HTR-8/SVneo (cell line): ENCODE measurements at regions not wholly inside any gene's neighbourhood (a gene's known extent, or its start where the extent isn't known, plus 50 kb on each side); places are given as distances from the start of the nearest gene placed in this dataset.

Source experiments
- DNase-seq: peaks from one replicate; pipeline ENCODE4 v3.0.0; 2011; ENCODE audit warnings: low spot score, mixed read lengths; ENCODE audit not compliant: insufficient read length
- FAIRE-seq: peaks from 2 replicates; lab custom pipeline; 2011; peaks lifted over from hg19 to GRCh38; lab: Jason Lieb, UNC

DNA sequence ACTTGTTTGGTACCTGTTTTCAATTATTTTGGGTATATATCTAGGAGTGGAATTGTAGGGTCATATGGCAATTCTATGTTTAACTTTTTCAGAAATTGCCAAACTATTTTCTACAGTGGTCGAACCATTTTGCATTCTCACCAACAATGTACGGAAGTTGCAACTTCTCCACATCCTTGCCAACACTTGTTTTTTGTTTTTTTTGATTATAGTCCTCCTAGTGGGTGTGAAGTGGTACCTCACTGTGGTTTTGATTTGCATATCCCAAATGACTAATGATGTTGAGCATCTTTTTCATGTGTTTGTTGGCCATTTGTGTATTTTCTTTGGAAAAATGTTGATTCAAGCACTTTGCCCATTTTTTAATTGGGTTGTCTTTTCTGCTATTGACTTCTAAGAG lies 122.1 kb downstream of the RPS24 start:
- DNase-seq (no peak), FAIRE-seq (no peak)

DNA sequence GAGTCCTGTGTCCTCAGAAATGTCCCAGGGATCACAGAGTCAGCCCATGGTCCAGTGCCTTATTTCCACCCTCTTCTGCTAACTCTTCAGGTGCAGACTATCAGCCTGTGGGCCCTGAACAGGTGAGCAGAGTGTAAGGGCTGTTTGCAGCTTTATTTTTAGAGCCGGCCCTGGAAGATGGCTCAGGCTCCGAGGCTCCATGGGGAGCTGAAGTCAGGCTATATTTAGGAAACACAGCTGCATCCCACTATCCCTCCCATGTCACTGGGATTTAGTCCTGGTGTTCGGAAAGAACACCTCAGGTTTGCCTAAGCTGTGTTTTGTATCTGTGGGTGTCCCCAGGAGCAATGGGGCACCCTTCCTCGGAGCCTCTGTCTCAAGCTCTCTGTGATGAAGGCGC lies 126.9 kb downstream of the RPS24 start:
- FAIRE-seq, result no peak

DNA sequence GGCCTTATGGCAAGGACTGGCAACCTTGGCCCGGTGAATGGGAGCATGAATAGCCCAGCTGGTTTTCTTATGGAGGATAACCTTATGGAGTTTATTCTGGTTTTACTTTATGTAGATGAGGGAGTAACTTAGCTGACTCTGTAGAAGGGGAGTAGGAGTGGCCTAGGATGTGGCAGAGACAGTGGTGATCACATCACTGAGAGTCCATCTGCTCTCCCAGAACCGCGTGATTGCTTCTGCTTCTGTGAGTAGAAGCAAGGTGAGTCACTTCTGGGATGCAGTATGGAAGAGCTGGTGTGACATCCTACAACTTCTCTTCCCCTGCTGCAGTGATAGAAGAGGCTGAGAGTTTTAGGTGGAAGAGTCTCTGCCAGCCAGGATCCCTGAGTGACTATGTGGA lies 129.2 kb downstream of the RPS24 start:
- DNase-seq (no peak), FAIRE-seq (no peak)

More for the DNA sequence above, 126.9 kb downstream of the RPS24 start:
- DNase-seq, result no peak

- FAIRE-seq (no peak), DNase-seq (no peak)
These were observed 131.0 kb downstream of the RPS24 start for GRCh38 chr10:78164702-78165101.

GRCh38 chr10:78165172-78165571 lies 131.5 kb downstream of the RPS24 start:
- no peak for FAIRE-seq

GRCh38 chr10:78165617-78166016 lies 132.0 kb downstream of the RPS24 start:
- peak; percentile 18 for DNase-seq
- FAIRE-seq, result no peak

More at GRCh38 chr10:78165172-78165571, 131.5 kb downstream of the RPS24 start:
- DNase-seq, result no peak

- no peak for FAIRE-seq
These were observed 132.6 kb downstream of the RPS24 start for GRCh38 chr10:78166261-78166660.

GRCh38 chr10:78169214-78169613 lies 135.6 kb downstream of the RPS24 start:
- DNase-seq (no peak), FAIRE-seq (no peak)

More at GRCh38 chr10:78166261-78166660, 132.6 kb downstream of the RPS24 start:
- no peak for DNase-seq

DNA sequence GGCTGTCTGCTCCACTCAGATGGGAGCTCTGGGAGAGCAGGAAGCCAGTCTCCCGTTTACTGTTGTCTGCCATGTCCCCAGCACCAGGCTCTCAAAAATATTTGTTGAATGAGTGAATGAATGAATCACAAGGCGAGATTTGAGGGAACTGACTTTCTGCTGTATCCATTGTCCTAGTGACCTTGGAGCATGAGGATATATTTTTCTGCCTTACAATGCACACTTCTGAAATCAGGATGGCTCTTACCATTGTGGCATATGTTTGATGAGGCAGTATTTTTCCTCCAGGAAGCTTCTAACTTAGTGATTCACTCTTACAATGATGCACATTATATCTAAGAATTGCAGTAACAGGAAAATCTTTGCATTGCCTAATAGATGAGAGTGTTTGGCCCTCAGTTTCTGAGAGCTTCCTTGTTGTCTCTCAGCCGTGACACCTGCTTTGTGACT lies 136.4 kb downstream of the RPS24 start:
- no peak for DNase-seq
- FAIRE-seq, result no peak

DNA sequence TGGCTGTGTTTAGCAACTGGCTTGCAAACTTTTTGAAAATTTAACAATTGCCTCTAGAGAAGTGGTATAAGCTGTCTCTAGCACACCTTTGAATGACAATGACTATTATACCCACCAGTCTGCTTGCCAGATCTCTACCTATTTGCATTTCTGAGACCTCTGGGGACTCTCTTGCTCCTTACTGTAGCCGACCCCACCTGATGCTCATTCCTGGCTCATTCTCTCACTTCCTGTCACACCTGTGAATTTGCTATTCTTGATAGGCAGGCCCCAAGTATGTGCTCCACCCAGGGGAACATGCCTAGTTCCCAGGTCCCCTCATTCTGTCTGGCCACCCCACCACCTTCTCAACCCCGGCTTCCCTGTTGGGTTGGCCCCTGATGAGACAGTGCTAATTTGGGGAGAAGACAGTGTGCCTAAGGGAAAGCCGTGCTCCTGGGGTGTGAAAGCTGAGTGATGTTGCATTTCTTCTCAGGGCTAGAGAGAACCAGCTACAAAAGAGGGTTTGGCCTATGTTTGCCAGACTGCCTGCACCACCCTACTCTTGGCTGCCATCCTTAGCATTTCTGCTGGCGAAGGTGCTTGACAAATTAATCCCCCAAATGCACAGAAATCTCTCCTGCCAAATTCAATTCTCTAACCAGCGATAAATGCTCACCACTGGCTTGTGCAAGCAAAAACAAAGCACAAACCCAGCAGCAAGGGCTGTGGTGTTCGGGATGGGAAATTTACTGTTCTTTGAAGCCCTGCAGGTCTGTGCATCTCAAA lies 138.2 kb downstream of the RPS24 start:
- DNase-seq, result no peak

DNA sequence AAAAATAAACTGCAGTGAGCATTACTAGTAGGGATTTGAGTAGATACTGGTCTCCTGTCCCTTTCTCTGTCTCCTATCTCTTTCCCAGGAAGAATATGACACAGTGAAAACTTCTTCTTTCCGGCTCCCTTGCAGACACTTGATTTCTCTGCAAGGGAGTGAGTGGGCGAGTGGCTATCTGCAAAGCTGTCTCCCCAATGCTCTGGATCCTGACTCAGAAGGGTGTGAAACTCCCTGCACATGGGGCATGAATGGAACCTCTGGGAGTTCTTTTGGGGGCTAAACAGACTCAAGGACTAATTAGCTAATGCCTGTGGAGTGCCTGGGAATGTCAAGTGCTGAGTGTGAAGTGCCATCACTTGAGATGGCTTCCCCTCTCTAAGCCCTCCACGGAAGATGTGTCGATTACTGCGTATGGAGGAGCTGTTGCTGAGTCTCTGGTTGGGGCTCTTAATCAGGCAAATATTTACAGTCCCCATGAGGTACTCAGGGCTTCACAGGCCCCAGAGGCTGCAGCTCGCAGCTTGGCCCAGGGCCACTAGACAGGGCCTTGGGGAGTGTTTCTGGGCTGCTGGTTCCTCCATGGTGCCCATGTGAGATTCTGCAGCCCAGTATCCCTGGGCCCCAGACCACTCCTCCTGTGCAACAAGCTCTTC lies 139.8 kb downstream of the RPS24 start:
- FAIRE-seq (no peak), DNase-seq (no peak)

More for the DNA sequence above, 138.2 kb downstream of the RPS24 start:
- no peak for FAIRE-seq

DNA sequence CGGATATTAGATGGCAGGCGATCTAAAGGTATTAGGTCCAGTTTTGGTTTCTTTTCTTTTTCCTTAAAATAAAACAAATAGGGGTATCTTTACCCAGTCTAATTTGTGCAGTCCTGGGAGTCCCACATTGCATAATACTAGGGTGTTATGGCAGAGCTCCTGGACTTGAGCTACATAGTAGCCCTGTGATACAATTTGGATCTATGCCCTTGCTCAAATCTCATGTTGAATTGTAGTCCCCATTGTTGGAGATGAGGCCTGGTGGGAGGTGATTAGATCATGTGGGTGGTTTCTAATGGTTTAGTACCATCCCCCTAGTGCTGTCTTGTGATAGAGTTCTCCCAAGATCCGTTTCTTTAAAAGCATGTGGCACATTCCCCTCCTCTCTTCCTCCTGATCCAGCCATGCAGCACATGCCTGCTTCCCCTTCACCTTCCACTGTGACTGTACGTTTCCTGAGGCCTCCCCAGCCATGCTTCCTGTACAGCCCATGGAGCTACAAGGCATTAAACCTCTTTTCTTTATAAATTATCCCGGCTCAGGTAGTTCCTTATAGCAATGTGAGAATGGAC lies 141.9 kb downstream of the RPS24 start:
- FAIRE-seq (no peak), DNase-seq (no peak)

GRCh38 chr10:78176320-78177317 lies 143.0 kb downstream of the RPS24 start:
- DNase-seq (no peak), FAIRE-seq (peak; percentile 9)

DNA sequence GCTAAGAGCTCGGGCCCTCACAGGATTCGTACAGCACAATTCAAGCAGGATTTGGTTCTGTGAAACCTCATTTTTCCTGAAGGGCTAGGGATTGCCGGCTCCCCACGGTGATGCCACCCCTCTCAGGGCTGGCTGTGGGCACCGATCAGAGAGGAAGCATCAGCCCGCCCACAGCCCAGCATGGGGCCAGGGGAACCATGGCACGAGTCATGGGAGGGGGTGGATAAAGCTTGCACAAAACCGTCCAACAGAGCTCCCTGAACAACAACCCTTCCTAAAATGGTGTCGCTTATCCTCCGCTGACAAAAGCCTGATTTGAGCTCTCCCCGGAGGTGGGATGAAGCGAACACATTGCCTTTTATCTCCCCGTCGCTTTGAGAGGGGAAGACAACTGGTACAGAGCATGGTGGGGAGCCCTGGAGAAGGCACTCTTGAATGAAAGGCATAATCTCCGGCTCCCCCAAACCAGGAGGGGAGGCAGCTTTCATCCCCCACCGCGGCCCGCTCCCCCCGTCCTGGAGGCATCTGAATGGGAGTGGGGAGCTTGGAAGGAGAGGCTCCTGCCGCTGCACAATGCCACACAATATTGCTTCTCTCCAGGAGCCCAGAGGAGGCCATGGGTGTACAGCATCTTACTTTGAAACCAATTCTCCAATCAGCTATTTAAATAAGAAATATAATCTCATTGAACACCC lies 144.0 kb downstream of the RPS24 start:
- FAIRE-seq (no peak), DNase-seq (no peak)

- FAIRE-seq (no peak), DNase-seq (no peak)
These were observed 144.7 kb downstream of the RPS24 start for GRCh38 chr10:78178397-78178796.

- FAIRE-seq (no peak), DNase-seq (no peak)
These were observed 145.3 kb downstream of the RPS24 start for GRCh38 chr10:78178940-78179339.

GRCh38 chr10:78179886-78180705 lies 146.4 kb downstream of the RPS24 start:
- no peak for FAIRE-seq
- DNase-seq, result no peak

- FAIRE-seq (no peak), DNase-seq (no peak)
These were observed 147.9 kb downstream of the RPS24 start for GRCh38 chr10:78181381-78182055.
